HG03439 (cell line): ENCODE measurements at regions not wholly inside any gene's neighbourhood (a gene's known extent, or its start where the extent isn't known, plus 50 kb on each side); places are given as distances from the start of the nearest gene placed in this dataset.
"Not testable (repeated sequence)": the region's sequence is repeated elsewhere in the genome, so short reads cannot be mapped to it uniquely, and the experiment has no call there.

Experiments used
- ATAC-seq: cut with Tn5 transposase; IDR thresholded peaks from one replicate; pipeline ENCODE4 v1.9.1; 2021; ENCODE audit warnings: mild to moderate bottlenecking, moderate library complexity; ENCODE audit not compliant: unreplicated experiment

GRCh38 chr6:73984571-73985210 lies 288.7 kb downstream of the CD109 start:
- ATAC-seq, result no peak

DNA sequence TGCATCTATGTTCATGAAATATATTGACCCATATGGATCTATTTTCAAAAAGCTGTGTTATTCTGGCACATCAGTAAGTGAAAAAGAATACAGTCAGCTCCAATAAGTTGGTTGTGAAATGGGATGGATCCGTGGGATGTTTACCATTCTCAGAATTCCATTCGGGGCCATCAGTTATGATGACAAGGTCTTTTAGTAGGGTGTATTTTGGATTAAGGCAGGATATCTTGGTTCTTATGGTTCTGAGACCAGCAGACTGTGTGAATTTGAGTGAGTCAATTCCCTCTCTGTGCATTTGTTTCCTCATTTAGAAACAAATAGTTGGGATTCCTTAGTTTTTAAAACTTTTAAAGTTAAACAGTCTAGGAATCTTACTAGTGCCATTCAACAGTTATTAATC lies 287.4 kb downstream of the CD109 start:
- ATAC-seq, result no peak

- ATAC-seq, result no peak
Observed at GRCh38 chr6:73980096-73980495, 284.1 kb downstream of the CD109 start.

GRCh38 chr6:73978330-73978729 lies 282.3 kb downstream of the CD109 start:
- no peak for ATAC-seq

- ATAC-seq, result not testable (repeated sequence)
Observed at GRCh38 chr6:73972518-73972917, 276.5 kb downstream of the CD109 start.

DNA sequence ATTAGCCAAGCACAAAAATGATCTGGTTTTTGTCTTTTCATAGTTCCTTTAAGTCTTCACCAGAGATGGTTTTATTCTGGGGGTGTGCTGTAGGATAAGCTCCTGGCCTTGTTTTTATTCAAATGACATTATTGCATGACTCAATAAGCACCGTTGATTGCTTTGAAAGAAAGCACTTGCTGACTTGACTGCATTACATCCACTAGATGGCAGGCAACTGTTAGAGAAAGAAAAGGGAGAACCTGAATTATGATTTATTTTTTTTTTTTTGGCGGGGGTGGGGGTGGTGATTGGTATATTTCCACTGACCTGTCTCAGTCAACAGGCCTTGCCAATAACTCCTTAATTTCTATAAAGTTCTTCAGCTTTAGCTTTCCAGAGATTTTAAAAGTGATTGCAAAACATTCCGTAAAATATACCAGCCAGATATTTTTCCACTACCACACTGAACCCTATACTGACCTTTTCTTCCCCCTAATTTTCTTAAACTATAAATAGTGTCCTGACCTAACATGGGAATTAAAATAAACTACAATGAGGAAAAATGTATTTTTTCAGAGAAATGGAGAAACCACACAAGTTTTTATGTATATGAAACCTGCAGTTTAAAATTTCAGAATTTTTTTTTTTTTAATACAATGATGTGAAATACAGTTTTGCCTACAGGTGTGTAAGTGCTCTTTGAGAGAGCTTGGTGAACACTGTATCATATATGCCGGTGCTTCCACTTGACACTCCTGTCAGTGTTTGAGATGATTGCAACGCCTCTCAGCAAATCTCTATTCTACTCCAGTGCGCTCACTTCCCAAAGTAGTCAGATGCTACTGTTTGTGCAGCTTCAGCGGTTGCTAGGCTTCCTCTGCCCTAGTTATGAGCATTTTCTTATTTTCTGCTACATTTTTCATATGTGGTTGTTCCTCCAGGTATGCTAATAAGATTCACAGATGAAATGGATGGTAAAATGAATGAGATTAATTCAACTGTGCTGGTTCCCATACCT lies 274.3 kb downstream of the CD109 start:
- no peak for ATAC-seq

- ATAC-seq, result no peak
Observed at GRCh38 chr6:73968221-73968757, 272.3 kb downstream of the CD109 start.

DNA sequence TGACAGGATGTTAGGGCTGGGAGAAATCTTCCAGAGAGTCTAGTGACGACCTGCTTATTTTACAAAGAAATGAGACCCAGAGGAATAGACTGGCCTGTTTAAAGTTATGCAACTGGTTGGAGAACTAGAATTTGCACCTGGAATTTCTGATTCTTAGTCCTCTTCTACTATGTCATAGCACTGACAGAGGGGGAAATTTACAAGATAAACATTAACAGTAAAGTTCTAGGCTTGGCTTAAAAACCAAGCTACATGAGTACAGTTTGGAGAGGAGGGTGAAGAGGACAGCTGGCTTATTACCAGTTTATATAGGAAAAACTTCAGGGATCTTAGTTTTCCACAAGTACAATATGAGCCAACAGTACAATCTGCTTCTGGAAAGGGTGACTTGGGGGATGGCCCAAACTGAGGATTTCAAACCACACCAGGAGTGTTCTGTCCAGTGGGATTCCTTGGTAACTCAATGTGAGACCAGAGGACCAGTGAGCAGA lies 269.6 kb downstream of the CD109 start:
- no peak for ATAC-seq

DNA sequence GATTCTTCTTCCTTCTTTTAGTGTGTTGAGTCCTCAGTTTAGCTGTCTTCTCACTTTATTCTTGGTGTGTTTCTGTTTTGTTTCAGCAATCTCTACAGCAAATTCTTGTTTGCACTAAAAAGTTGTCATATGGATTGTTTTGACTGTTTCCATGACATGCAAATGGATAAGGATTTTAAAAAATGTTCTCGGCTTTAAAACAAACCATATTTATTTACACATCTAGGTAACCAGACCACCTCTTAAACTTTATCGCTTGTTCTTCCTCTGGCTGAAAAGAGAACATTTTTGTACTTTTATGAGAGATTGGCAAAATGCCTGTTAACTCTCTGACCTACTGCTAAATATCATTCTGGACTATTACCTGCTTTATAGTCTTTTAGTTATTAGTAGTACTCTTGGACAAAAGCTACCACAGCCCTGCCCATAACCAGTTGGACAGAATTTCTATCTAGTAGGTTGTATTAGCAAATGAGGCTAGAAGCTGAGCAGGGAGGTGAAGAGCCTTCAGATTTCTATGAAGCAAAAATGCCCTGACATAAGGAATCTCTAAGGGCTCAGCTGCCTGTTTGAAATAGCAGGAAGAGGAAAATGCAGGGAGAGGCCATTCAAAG lies 268.3 kb downstream of the CD109 start:
- no peak for ATAC-seq

DNA sequence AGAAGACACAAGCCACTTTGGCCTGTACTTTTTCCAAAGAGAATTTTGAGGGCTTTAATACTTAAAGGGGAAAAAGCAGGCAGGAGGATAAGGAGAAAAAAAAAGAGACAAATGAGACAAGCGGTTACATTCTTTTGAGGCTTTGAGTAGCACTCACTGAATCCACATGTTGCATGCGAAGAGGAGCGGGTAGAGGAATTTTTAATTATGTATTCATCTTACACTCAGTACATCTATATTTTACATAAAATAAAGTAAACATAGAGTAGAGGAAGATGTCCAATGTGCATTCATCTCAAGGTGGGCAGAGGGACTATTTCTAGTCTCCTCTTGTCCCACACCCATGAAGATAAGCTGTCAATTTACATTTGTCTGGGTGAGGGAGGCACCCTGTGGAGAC lies 266.9 kb downstream of the CD109 start:
- ATAC-seq, result no peak

GRCh38 chr6:73956305-73956704 lies 260.3 kb downstream of the CD109 start:
- no peak for ATAC-seq

DNA sequence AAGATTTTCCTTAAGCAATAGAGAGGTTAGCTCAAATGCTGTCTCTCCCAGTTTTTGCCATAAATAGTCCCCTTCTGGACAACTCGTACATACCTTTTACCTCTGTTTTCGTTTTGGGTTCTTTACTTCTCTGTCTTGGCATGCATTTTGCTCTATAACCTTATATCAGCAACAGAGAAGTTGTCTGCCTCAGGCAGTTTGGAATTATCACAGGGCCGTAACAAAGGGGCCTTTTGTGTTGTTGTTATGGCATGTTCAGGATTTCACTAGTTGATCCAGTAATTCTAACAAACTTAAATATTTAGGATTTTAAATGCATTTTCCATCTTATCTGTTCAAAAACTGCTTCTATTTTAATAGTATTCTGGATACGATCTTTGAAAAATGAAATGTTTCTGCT lies 259.8 kb downstream of the CD109 start:
- ATAC-seq, result no peak

- ATAC-seq, result no peak
Observed at GRCh38 chr6:73954881-73955280, 258.9 kb downstream of the CD109 start.

GRCh38 chr6:73951183-73951582 lies 255.2 kb downstream of the CD109 start:
- no peak for ATAC-seq

- no peak for ATAC-seq
Observed at GRCh38 chr6:73943930-73944652, 248.1 kb downstream of the CD109 start.

DNA sequence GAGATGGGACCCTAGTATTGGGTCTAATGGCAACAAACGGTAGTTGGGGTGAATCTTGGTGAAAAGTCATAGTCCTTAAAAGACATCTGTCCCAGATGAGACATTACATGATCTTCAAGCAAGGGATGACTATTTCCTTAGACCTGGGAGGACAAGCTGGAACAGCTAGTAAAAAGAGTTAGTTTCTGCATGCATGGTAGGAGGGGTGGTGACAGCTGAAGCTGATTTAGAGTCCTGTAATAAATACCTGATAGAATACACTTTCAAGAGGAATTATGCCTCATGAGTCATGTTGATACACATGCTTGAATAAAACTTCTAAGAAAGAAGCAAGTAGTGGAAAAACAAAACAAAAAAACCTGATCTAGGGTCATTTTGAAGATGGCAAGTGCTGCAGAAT lies 247.4 kb downstream of the CD109 start:
- no peak for ATAC-seq

DNA sequence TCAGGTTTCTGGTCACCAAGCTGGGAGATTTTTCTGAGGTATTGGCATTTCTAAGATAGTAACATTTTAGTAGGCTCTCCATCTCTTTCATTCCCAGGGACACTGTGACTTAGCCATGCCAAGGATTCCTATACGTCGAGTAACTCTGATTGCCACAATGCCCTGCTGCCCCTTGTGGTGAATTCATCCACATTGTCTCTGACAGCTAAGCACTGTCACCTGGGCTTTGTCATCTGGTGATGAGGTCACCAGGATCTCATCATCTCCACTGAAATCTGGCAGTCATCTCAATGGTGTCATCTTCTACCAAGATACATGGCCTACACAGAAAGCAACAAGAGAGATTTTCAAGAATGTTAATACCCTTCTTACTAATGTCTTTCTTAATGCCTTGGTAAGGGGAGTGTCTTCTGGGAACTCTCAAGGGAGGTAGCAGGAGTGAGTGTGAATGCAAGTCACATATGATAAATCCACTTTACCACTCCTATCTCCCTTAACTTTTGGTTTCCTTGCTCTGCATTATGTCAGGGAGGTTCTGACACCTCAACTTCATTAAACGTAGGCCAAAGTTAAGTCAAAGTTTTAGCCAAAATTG lies 246.7 kb downstream of the CD109 start:
- no peak for ATAC-seq

- ATAC-seq, result no peak
Observed at GRCh38 chr6:73941892-73942291, 245.9 kb downstream of the CD109 start.

- ATAC-seq, result no peak
Observed at GRCh38 chr6:73937805-73938204, 241.8 kb downstream of the CD109 start.

GRCh38 chr6:73932866-73933265 lies 236.9 kb downstream of the CD109 start:
- no peak for ATAC-seq
